Neuronal stem cell (in vitro differentiated cells): ENCODE measurements at regions not wholly inside any gene's neighbourhood (a gene's known extent, or its start where the extent isn't known, plus 50 kb on each side); places are given as distances from the start of the nearest gene placed in this dataset.
"Not testable (repeated sequence)": the region's sequence is repeated elsewhere in the genome, so short reads cannot be mapped to it uniquely, and the experiment has no call there.

Experiments
- DNase-seq: peaks from one replicate; pipeline ENCODE4 v3.0.0-alpha.2; 2013; ENCODE audit warnings: low spot score
- H2AFZ ChIP-seq: one replicate; pipeline ENCODE4 v1.6.1; 2013; ENCODE audit warnings: mild to moderate bottlenecking, low read length, inconsistent platforms
- H2AK5ac ChIP-seq: 2 replicates; pipeline ENCODE4 v1.6.1; 2013; ENCODE audit warnings: low read depth, mild to moderate bottlenecking, inconsistent platforms, low read length, moderate library complexity, mixed read lengths
- H2BK120ac ChIP-seq: 2 replicates; pipeline ENCODE4 v1.6.1; 2013; ENCODE audit warnings: low read depth, mild to moderate bottlenecking, inconsistent platforms, low read length, moderate library complexity, mixed read lengths
- H2BK12ac ChIP-seq: one replicate; pipeline ENCODE4 v1.6.1; 2013; ENCODE audit warnings: low read length, inconsistent platforms
- H2BK15ac ChIP-seq: 2 replicates; pipeline ENCODE4 v1.6.1; 2013; ENCODE audit warnings: mild to moderate bottlenecking, low read length, inconsistent platforms, mixed read lengths
- H2BK5ac ChIP-seq: one replicate; pipeline ENCODE4 v1.6.1; 2013; ENCODE audit warnings: inconsistent platforms, mild to moderate bottlenecking, low read length, moderate library complexity
- H3K14ac ChIP-seq: one replicate; pipeline ENCODE4 v1.6.1; 2013; ENCODE audit warnings: low read length, inconsistent platforms
- H3K18ac ChIP-seq: 2 replicates; pipeline ENCODE4 v1.6.1; 2013; ENCODE audit warnings: low read length, inconsistent platforms
- H3K23ac ChIP-seq: 2 replicates; pipeline ENCODE4 v1.6.1; 2013; ENCODE audit warnings: low read depth, mild to moderate bottlenecking, mixed read lengths, low read length, inconsistent platforms; ENCODE audit not compliant: poor library complexity
- H3K27ac ChIP-seq: replicated peaks from 3 replicates; pipeline ENCODE4 v1.5.1; 2013; ENCODE audit warnings: low read length, inconsistent platforms
- H3K27me3 ChIP-seq, 3 experiments: 2 replicates each; pipeline ENCODE4 v1.6.1; 2013; ENCODE audit warnings: low read length in 3 of 3, mild to moderate bottlenecking in 2 of 3, inconsistent platforms in 1 of 3, low read depth in 1 of 3, mixed read lengths in 1 of 3, moderate library complexity in 1 of 3; ENCODE audit not compliant: control insufficient read depth in 3 of 3, insufficient read depth in 3 of 3
- H3K36me3 ChIP-seq, 2 donors: replicated peaks in 1 of 2; 2 replicates each; pipeline ENCODE4 v1.6.1; 2013; ENCODE audit warnings: low read length in 2 of 2; ENCODE audit not compliant: control insufficient read depth in 2 of 2, insufficient read depth in 2 of 2
- H3K4ac ChIP-seq: 2 replicates; pipeline ENCODE4 v1.6.1; 2013; ENCODE audit warnings: inconsistent platforms, mild to moderate bottlenecking, low read length, moderate library complexity
- H3K4me1 ChIP-seq, 2 donors: 1 replicate in 1 of 2; 2 replicates in 1 of 2; pipeline ENCODE4 v1.6.1; 2013; ENCODE audit warnings: low read length in 2 of 2, low read depth in 1 of 2; ENCODE audit not compliant: control insufficient read depth in 2 of 2, insufficient read depth in 1 of 2
- H3K4me2 ChIP-seq: one replicate; pipeline ENCODE4 v1.6.1; 2013; ENCODE audit warnings: mild to moderate bottlenecking, low read length, inconsistent platforms; ENCODE audit not compliant: insufficient read depth, poor library complexity, severe bottlenecking
- H3K4me3 ChIP-seq, 2 donors: 2 replicates each; pipeline ENCODE4 v1.5.1; 2013; ENCODE audit warnings: low read length in 2 of 2, mild to moderate bottlenecking in 2 of 2, inconsistent platforms in 1 of 2, moderate library complexity in 1 of 2
- H3K79me1 ChIP-seq: one replicate; pipeline ENCODE4 v1.6.1; 2013; ENCODE audit warnings: low read depth, mild to moderate bottlenecking, inconsistent platforms, low read length, moderate library complexity
- H3K9ac ChIP-seq: one replicate; pipeline ENCODE4 v1.6.1; 2013; ENCODE audit warnings: mild to moderate bottlenecking, low read depth, low read length, inconsistent platforms; ENCODE audit not compliant: poor library complexity
- H3K9me3 ChIP-seq, 2 donors: replicated peaks in 1 of 2; 2 replicates each; pipeline versions ENCODE3 to v1.6.1; 2013; ENCODE audit warnings: low read length in 2 of 2, mild to moderate bottlenecking in 2 of 2, inconsistent platforms in 1 of 2, low read depth in 1 of 2, mixed read lengths in 1 of 2, moderate library complexity in 1 of 2; ENCODE audit not compliant: control insufficient read depth in 2 of 2, insufficient read depth in 1 of 2
- H4K8ac ChIP-seq: one replicate; pipeline ENCODE4 v1.6.1; 2013; ENCODE audit warnings: low read depth, mild to moderate bottlenecking, inconsistent platforms, low read length, moderate library complexity
- H4K91ac ChIP-seq: one replicate; pipeline ENCODE4 v1.6.1; 2013; ENCODE audit warnings: low read length, low read depth, mild to moderate bottlenecking, inconsistent platforms; ENCODE audit not compliant: poor library complexity
- WGBS, 2 donors: extraction: QIAGEN DNeasy Blood & Tissue Kit; methylation state at CpG; one replicate each; pipeline ENCODE4 v1.1.7; 2013; ENCODE audit warnings: missing lambda C conversion rate in 2 of 2, mixed read lengths in 1 of 2; ENCODE audit not compliant: insufficient read length in 2 of 2, insufficient replicate concordance in 1 of 2; ENCODE audit errors: extremely low coverage in 2 of 2; 5-methylcytosine and 5-hydroxymethylcytosine counted together

- H2BK120ac ChIP-seq, H3K79me1 ChIP-seq: not testable (repeated sequence)
Measured at GRCh38 chrY:13930436-13930835, 55.8 kb downstream of the VCY start.

More at GRCh38 chrY:13930436-13930835, 55.8 kb downstream of the VCY start:
- H3K27me3 ChIP-seq, H3K4me2 ChIP-seq, H2BK5ac ChIP-seq, H3K4ac ChIP-seq, H3K23ac ChIP-seq, H3K9ac ChIP-seq, H2AK5ac ChIP-seq, H4K91ac ChIP-seq, H4K8ac ChIP-seq, H3K18ac ChIP-seq, H2BK12ac ChIP-seq, H3K4me3 ChIP-seq, H3K4me1 ChIP-seq, H3K36me3 ChIP-seq, H3K9me3 ChIP-seq, H3K14ac ChIP-seq, H2BK15ac ChIP-seq, DNase-seq, H3K27ac ChIP-seq, H2AFZ ChIP-seq: not testable (repeated sequence)
- WGBS, 2 donors: no CpG with 5 or more reads among the region's 2 CpGs
